KMS-11 (cell line): ENCODE measurements at regions not wholly inside any gene's neighbourhood (a gene's known extent, or its start where the extent isn't known, plus 50 kb on each side); places are given as distances from the start of the nearest gene placed in this dataset.

ENCODE experiments used
- H2AFZ ChIP-seq: fragments of 200-600 bp; sonication (generic); 2 replicates; pipeline ENCODE4 v1.6.1; 2016; ENCODE audit warnings: antibody characterized with exemption, mixed run types, low read depth
- H3K27ac ChIP-seq: fragments of 200-600 bp; sonication (generic); 2 replicates; pipeline ENCODE4 v1.6.1; 2016; ENCODE audit warnings: mild to moderate bottlenecking, mixed run types
- H3K27me3 ChIP-seq: fragments of 200-600 bp; sonication (generic); 2 replicates; pipeline ENCODE4 v1.6.1; 2017; ENCODE audit warnings: mild to moderate bottlenecking, low read depth, mixed run types, moderate library complexity; ENCODE audit not compliant: insufficient read depth
- H3K36me3 ChIP-seq: fragments of 200-600 bp; sonication (generic); 2 replicates; pipeline ENCODE4 v1.6.1; 2017; ENCODE audit warnings: mild to moderate bottlenecking, mixed run types; ENCODE audit not compliant: insufficient read depth
- H3K4me1 ChIP-seq: fragments of 200-600 bp; sonication (generic); 2 replicates; pipeline ENCODE4 v1.6.1; 2016; ENCODE audit warnings: mild to moderate bottlenecking, low read depth, mixed run types; ENCODE audit not compliant: poor library complexity, severe bottlenecking
- H3K4me2 ChIP-seq: fragments of 200-600 bp; sonication (generic); 2 replicates; pipeline ENCODE4 v1.7.0; 2016; ENCODE audit warnings: mild to moderate bottlenecking, mixed run types
- H3K4me3 ChIP-seq: fragments of 200-600 bp; sonication (generic); IDR thresholded peaks from 2 replicates; pipeline ENCODE4 v1.6.1; 2017; ENCODE audit warnings: low read depth, low read length, mixed read lengths; ENCODE audit not compliant: insufficient read depth
- H3K79me2 ChIP-seq: fragments of 200-600 bp; sonication (generic); 2 replicates; pipeline ENCODE4 v1.6.1; 2016; ENCODE audit warnings: low read depth, mixed run types; ENCODE audit not compliant: insufficient read depth
- H3K9ac ChIP-seq: fragments of 200-600 bp; sonication (generic); 2 replicates; pipeline ENCODE4 v1.6.1; 2016; ENCODE audit warnings: mild to moderate bottlenecking, mixed run types
- H4K20me1 ChIP-seq: fragments of 200-600 bp; sonication (generic); 2 replicates; pipeline ENCODE4 v1.6.1; 2016; ENCODE audit warnings: mild to moderate bottlenecking, mixed run types; ENCODE audit not compliant: insufficient read depth
- TF ChIP-seq, protein P1 (sequence below): fragments of 200-600 bp; sonication (generic); conservative IDR thresholded peaks from 2 replicates; pipeline ENCODE4 v1.6.1; 2017; ENCODE audit warnings: low read depth, mild to moderate bottlenecking, antibody characterized with exemption, low read length, moderate library complexity, mixed read lengths

DNA sequence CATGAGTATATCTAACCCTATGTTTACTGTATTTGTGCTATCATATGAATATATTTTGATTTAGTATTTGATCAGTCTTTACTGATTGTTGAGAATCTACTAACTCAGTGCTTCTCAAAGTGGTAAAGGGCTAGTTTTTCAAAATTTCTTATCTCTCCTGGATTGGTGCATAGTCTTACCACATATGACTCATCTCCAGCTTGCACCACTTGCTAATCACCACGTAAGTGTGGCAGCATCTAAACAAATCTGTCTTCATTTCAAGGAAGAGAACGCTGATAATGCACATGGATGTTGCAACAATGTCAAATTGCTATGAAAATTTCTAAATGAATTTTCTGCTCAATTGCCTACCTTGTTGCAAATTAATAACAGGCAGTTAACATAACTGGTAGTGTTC lies 299.5 kb downstream of the PAX1 start:
- H3K9ac ChIP-seq = no peak overlapping the region
- no peak overlapping the region for H2AFZ ChIP-seq
- no peaks in the 10 kb centered on the region for H3K79me2 ChIP-seq
- H4K20me1 ChIP-seq = no peaks in the 10 kb centered on the region
- TF ChIP-seq, protein P1, sequence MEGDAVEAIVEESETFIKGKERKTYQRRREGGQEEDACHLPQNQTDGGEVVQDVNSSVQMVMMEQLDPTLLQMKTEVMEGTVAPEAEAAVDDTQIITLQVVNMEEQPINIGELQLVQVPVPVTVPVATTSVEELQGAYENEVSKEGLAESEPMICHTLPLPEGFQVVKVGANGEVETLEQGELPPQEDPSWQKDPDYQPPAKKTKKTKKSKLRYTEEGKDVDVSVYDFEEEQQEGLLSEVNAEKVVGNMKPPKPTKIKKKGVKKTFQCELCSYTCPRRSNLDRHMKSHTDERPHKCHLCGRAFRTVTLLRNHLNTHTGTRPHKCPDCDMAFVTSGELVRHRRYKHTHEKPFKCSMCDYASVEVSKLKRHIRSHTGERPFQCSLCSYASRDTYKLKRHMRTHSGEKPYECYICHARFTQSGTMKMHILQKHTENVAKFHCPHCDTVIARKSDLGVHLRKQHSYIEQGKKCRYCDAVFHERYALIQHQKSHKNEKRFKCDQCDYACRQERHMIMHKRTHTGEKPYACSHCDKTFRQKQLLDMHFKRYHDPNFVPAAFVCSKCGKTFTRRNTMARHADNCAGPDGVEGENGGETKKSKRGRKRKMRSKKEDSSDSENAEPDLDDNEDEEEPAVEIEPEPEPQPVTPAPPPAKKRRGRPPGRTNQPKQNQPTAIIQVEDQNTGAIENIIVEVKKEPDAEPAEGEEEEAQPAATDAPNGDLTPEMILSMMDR = no peak
- H3K27me3 ChIP-seq = no peaks in the 10 kb centered on the region
- no peak overlapping the region for H3K4me2 ChIP-seq
- H3K27ac ChIP-seq = no peak overlapping the region
- no peaks in the 10 kb centered on the region for H3K36me3 ChIP-seq
- no peaks in the 10 kb centered on the region for H3K4me1 ChIP-seq
- H3K4me3 ChIP-seq = no peak overlapping the region

DNA sequence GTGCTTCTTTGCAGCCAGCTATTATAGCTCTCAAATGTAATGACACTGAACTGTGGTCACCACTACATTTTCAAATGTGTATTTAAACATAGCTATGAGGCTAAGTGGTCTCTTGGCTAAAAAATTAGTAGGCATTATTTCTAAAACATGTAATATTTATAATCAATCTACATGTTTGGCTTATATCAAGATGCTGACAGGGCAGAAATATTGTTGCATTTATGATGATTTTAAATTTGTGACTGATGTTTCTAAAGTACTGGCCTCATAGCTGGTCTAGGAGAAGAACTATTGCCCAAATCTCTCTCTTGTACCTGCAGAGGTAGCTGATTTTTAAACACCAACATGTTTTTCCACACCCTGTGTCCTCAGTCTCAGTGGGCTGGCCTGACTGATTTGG lies 298.2 kb downstream of the PAX1 start:
- no peak overlapping the region for H2AFZ ChIP-seq
- no peak overlapping the region for H3K4me3 ChIP-seq
- H3K79me2 ChIP-seq = no peaks in the 10 kb centered on the region
- H3K27ac ChIP-seq = no peak overlapping the region
- no peak overlapping the region for H3K9ac ChIP-seq
- no peaks in the 10 kb centered on the region for H4K20me1 ChIP-seq
- no peaks in the 10 kb centered on the region for H3K4me1 ChIP-seq
- H3K4me2 ChIP-seq = no peak overlapping the region
- TF ChIP-seq, protein P1 = no peak
- no peaks in the 10 kb centered on the region for H3K36me3 ChIP-seq
- H3K27me3 ChIP-seq = no peaks in the 10 kb centered on the region

DNA sequence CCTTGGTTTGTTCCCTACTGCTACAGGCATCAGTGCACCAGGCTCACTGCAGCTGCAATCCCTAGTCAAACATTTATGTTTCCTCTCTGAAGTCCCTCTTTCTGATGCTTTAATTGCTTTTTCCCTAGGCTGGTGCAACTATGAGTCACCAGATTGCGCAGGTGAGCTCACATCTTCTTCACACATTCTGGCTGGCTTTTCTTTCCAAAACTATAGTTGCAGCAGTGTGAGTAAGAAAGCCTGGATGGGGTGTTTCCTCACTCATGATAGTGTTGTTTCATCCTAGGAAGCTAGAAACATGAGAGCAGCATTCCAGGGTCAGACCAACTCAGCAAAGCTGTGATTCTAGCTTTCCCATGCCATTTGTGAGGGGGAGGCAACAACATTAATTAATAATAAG lies 296.4 kb downstream of the PAX1 start:
- Histone ChIP-seq H2AFZ (no peak overlapping the region), H3K4me2 (no peak overlapping the region), H3K27ac (no peak overlapping the region), H3K4me3 (no peak overlapping the region), H4K20me1 (no peaks in the 10 kb centered on the region), H3K4me1 (no peaks in the 10 kb centered on the region), H3K9ac (no peak overlapping the region), H3K36me3 (no peaks in the 10 kb centered on the region), H3K27me3 (no peaks in the 10 kb centered on the region), H3K79me2 (no peaks in the 10 kb centered on the region)
- TF ChIP-seq, protein P1 = no peak

DNA sequence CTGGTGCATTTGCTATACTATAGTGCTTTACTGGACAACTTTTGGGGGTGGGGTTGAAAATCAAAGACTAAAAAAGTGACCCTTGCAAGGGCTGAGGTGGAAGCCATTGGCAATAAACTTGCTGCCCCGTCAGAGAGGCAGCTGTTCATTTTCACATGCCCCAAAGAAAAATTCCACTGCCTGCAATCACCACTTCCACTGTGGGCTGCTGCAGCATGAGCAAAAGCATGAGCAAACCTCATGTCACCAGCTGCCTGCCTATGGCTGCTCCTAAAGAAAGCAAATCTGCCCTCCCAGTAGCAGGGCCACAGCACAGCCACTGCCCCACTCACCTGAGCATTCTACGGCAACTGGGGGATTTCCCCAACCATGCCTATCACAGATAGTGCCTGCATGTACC lies 290.0 kb downstream of the PAX1 start:
- Histone ChIP-seq H4K20me1 (no peaks in the 10 kb centered on the region), H3K4me2 (no peak overlapping the region), H3K9ac (no peak overlapping the region), H2AFZ (no peak overlapping the region), H3K4me3 (no peak overlapping the region), H3K4me1 (no peaks in the 10 kb centered on the region), H3K79me2 (no peaks in the 10 kb centered on the region), H3K36me3 (no peaks in the 10 kb centered on the region), H3K27me3 (no peaks in the 10 kb centered on the region), H3K27ac (no peak overlapping the region)
- TF ChIP-seq, protein P1 = no peak

DNA sequence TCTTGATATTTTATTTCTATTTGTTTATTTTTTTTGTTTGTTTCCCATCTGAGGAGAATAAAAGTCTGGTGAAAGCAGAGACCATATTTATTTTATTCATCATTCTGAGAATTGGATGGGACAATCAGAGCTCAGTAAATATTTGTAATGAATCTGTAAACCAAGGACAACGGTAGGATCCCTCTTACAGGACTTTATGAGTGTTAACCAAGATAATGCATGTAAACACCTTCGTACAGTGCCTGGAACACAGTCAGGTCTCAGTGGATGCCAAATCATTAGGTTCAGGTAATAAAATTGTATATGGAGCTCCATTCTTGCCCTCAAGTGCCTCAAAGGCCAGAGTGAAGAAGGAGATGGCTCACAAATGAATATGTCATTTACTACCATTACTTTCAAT lies 288.7 kb downstream of the PAX1 start:
- Histone ChIP-seq H3K9ac (no peak overlapping the region), H4K20me1 (no peaks in the 10 kb centered on the region), H3K4me3 (no peak overlapping the region), H3K79me2 (no peaks in the 10 kb centered on the region), H2AFZ (no peak overlapping the region), H3K27ac (no peak overlapping the region), H3K4me1 (no peaks in the 10 kb centered on the region), H3K27me3 (no peaks in the 10 kb centered on the region), H3K4me2 (no peak overlapping the region), H3K36me3 (no peaks in the 10 kb centered on the region)
- TF ChIP-seq, protein P1 = no peak
